ENCODE measurements at regions not wholly inside any gene's neighbourhood (a gene's known extent, or its start where the extent isn't known, plus 50 kb on each side); places are given as distances from the start of the nearest gene placed in this dataset.

DNA sequence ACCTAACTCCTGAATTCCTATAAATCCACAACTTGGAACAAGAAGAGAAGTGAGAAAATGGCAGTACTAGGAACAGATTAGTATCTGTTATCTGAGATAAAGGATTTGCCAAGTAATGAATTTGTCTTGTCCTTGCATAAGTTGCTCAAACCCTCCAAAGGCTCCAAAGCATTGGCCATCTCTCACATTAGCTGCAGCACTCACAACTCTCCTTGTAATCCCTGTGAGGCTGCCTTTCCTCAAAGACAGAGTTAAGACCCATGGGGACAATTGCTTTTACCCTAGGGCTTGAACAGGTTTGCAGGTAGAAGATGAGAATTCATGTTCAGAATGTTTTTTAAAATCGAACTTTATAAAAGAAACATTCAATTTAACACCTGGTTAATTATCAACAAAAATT is 1702.2 kb downstream of the EFNB2 start:
- no peak overlapping the region for H3K23ac ChIP-seq (ENCODE audit: low read depth, low read length, poor library complexity)
- no peak overlapping the region for H2AFZ ChIP-seq (ENCODE audit: low read length)
- H3K27ac ChIP-seq (replicated peaks; ENCODE audit: low read length), result no peak overlapping the region
- no peak overlapping the region for H3K14ac ChIP-seq (ENCODE audit: low read length)
- no peaks in the 10 kb centered on the region for H3K36me3 ChIP-seq (replicated peaks in 1 of 2; ENCODE audit: control insufficient read depth in 2 of 2, insufficient read depth in 2 of 2, low read length in 2 of 2)
- H3K27me3 ChIP-seq (ENCODE audit: control insufficient read depth in 3 of 3, insufficient read depth in 3 of 3, low read depth in 1 of 3, low read length in 3 of 3), result no peaks in the 10 kb centered on the region
- H3K9ac ChIP-seq (ENCODE audit: low read depth, low read length, poor library complexity), result no peak overlapping the region
- no peak overlapping the region for H2BK15ac ChIP-seq (ENCODE audit: low read length)
- DNase-seq (ENCODE audit: low spot score), result no peak
- no CpG with 5 or more reads among the region's 1 CpG for WGBS, 2 donors (ENCODE audit: extremely low coverage in 2 of 2, insufficient read length in 2 of 2, insufficient replicate concordance in 1 of 2)
- H2BK120ac ChIP-seq (ENCODE audit: low read depth, low read length), result no peak overlapping the region
- no peaks in the 10 kb centered on the region for H3K9me3 ChIP-seq (replicated peaks in 1 of 2; ENCODE audit: control insufficient read depth in 2 of 2, insufficient read depth in 1 of 2, low read depth in 1 of 2, low read length in 2 of 2)
- H2BK5ac ChIP-seq (ENCODE audit: low read length), result no peak overlapping the region
- no peak overlapping the region for H4K8ac ChIP-seq (ENCODE audit: low read depth, low read length)
- H3K4me2 ChIP-seq (ENCODE audit: insufficient read depth, low read length, poor library complexity, severe bottlenecking), result no peak overlapping the region
- no peaks in the 10 kb centered on the region for H3K79me1 ChIP-seq (ENCODE audit: low read depth, low read length)
- H2BK12ac ChIP-seq (ENCODE audit: low read length), result no peak overlapping the region
- no peak overlapping the region for H3K4ac ChIP-seq (ENCODE audit: low read length)
- no peak overlapping the region for H3K18ac ChIP-seq (ENCODE audit: low read length)
- no peak overlapping the region for H4K91ac ChIP-seq (ENCODE audit: low read depth, low read length, poor library complexity)
- H3K4me3 ChIP-seq (ENCODE audit: low read length in 2 of 2), result no peak overlapping the region
- peaks cover 0 to 1% of the 10 kb centered on the region in 2 donors for H3K4me1 ChIP-seq (ENCODE audit: control insufficient read depth in 2 of 2, insufficient read depth in 1 of 2, low read depth in 1 of 2, low read length in 2 of 2)
- H2AK5ac ChIP-seq (ENCODE audit: low read depth, low read length), result no peak overlapping the region

DNA sequence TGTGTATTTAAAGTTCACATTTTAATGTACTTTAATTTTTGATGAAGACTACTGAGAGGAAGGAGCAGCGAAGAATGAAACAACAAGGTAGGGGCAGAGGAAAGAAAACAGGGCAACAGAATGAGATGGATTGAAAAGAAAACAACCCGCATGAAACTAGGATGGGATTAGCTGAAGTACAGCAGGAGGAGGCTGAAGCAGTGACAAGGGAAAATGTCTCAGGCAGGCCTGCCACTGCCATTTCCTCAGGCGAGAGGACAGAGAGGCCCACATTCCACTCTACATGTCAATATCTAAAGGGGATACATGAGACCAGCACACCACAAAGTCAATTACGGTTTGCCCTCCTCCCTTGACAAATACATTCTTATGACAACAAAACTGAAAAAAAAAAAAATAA is 1703.2 kb downstream of the EFNB2 start:
- H3K14ac ChIP-seq (ENCODE audit: low read length), result no peak overlapping the region
- peak overlapping the region; percentile 19 for H3K18ac ChIP-seq (ENCODE audit: low read length)
- H2AK5ac ChIP-seq (ENCODE audit: low read depth, low read length), result no peak overlapping the region
- no peak overlapping the region for H2BK15ac ChIP-seq (ENCODE audit: low read length)
- H2BK120ac ChIP-seq (ENCODE audit: low read depth, low read length), result no peak overlapping the region
- H3K4ac ChIP-seq (ENCODE audit: low read length), result no peak overlapping the region
- no peak overlapping the region for H3K9ac ChIP-seq (ENCODE audit: low read depth, low read length, poor library complexity)
- WGBS, 2 donors (ENCODE audit: extremely low coverage in 2 of 2, insufficient read length in 2 of 2, insufficient replicate concordance in 1 of 2), result no CpG with 5 or more reads among the region's 4 CpGs
- H2AFZ ChIP-seq (ENCODE audit: low read length), result peak overlapping the region; percentile 63
- no peak overlapping the region for H4K91ac ChIP-seq (ENCODE audit: low read depth, low read length, poor library complexity)
- no peak overlapping the region for H4K8ac ChIP-seq (ENCODE audit: low read depth, low read length)
- no peaks in the 10 kb centered on the region for H3K79me1 ChIP-seq (ENCODE audit: low read depth, low read length)
- no peak overlapping the region for H3K23ac ChIP-seq (ENCODE audit: low read depth, low read length, poor library complexity)
- no peak overlapping the region for H3K4me2 ChIP-seq (ENCODE audit: insufficient read depth, low read length, poor library complexity, severe bottlenecking)
- no peaks in the 10 kb centered on the region for H3K36me3 ChIP-seq (replicated peaks in 1 of 2; ENCODE audit: control insufficient read depth in 2 of 2, insufficient read depth in 2 of 2, low read length in 2 of 2)
- no peak overlapping the region for H2BK5ac ChIP-seq (ENCODE audit: low read length)
- H3K27ac ChIP-seq (replicated peaks; ENCODE audit: low read length), result no peak overlapping the region
- H3K27me3 ChIP-seq (ENCODE audit: control insufficient read depth in 3 of 3, insufficient read depth in 3 of 3, low read depth in 1 of 3, low read length in 3 of 3), result peaks cover 0 to 2% (median 0%) of the 10 kb centered on the region in 3 experiments
- no peak overlapping the region for H3K4me3 ChIP-seq (ENCODE audit: low read length in 2 of 2)
- peaks cover 0 to 1% of the 10 kb centered on the region in 2 donors for H3K4me1 ChIP-seq (ENCODE audit: control insufficient read depth in 2 of 2, insufficient read depth in 1 of 2, low read depth in 1 of 2, low read length in 2 of 2)
- no peak for DNase-seq (ENCODE audit: low spot score)
- no peaks in the 10 kb centered on the region for H3K9me3 ChIP-seq (replicated peaks in 1 of 2; ENCODE audit: control insufficient read depth in 2 of 2, insufficient read depth in 1 of 2, low read depth in 1 of 2, low read length in 2 of 2)
- no peak overlapping the region for H2BK12ac ChIP-seq (ENCODE audit: low read length)

DNA sequence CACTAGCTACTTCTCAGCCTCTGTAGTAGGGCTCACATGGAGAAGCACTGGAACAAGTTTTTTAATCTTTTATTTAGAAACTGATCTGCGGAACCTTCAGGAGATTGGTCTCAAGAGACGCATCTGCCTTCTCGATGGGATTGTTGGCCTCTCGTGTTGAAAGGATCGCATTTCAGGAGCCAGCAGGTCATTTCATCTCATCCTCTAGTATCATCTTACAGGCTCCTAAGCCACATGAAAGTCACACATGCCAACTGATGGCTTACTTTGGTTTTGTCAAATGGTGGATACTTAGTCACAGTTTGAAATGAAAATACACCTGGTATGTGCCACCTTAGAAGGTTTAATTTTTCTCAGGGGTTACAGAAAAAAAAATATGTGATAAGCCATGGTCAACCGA is 1703.6 kb downstream of the EFNB2 start:
- Histone ChIP-seq H3K27ac (replicated peaks; ENCODE audit: low read length) (no peak overlapping the region), H3K14ac (ENCODE audit: low read length) (no peak overlapping the region), H2BK5ac (ENCODE audit: low read length) (no peak overlapping the region), H2AFZ (ENCODE audit: low read length) (peak overlapping the region; percentile 63), H4K8ac (ENCODE audit: low read depth, low read length) (no peak overlapping the region), H3K4me3 (ENCODE audit: low read length in 2 of 2) (no peak overlapping the region), H3K9ac (ENCODE audit: low read depth, low read length, poor library complexity) (no peak overlapping the region), H3K18ac (ENCODE audit: low read length) (no peak overlapping the region), H2BK15ac (ENCODE audit: low read length) (no peak overlapping the region), H3K23ac (ENCODE audit: low read depth, low read length, poor library complexity) (no peak overlapping the region), H3K4me1 (ENCODE audit: control insufficient read depth in 2 of 2, insufficient read depth in 1 of 2, low read depth in 1 of 2, low read length in 2 of 2) (peaks cover 0 to 1% of the 10 kb centered on the region in 2 donors), H3K4ac (ENCODE audit: low read length) (no peak overlapping the region), H3K36me3 (replicated peaks in 1 of 2; ENCODE audit: control insufficient read depth in 2 of 2, insufficient read depth in 2 of 2, low read length in 2 of 2) (no peaks in the 10 kb centered on the region), H2BK120ac (ENCODE audit: low read depth, low read length) (no peak overlapping the region), H3K9me3 (replicated peaks in 1 of 2; ENCODE audit: control insufficient read depth in 2 of 2, insufficient read depth in 1 of 2, low read depth in 1 of 2, low read length in 2 of 2) (no peaks in the 10 kb centered on the region), H4K91ac (ENCODE audit: low read depth, low read length, poor library complexity) (no peak overlapping the region), H2BK12ac (ENCODE audit: low read length) (no peak overlapping the region), H3K79me1 (ENCODE audit: low read depth, low read length) (no peaks in the 10 kb centered on the region), H3K27me3 (ENCODE audit: control insufficient read depth in 3 of 3, insufficient read depth in 3 of 3, low read depth in 1 of 3, low read length in 3 of 3) (peaks cover 0 to 2% (median 0%) of the 10 kb centered on the region in 3 experiments), H2AK5ac (ENCODE audit: low read depth, low read length) (no peak overlapping the region), H3K4me2 (ENCODE audit: insufficient read depth, low read length, poor library complexity, severe bottlenecking) (no peak overlapping the region)
- no peak for DNase-seq (ENCODE audit: low spot score)
- no CpG with 5 or more reads among the region's 6 CpGs for WGBS, 2 donors (ENCODE audit: extremely low coverage in 2 of 2, insufficient read length in 2 of 2, insufficient replicate concordance in 1 of 2)

DNA sequence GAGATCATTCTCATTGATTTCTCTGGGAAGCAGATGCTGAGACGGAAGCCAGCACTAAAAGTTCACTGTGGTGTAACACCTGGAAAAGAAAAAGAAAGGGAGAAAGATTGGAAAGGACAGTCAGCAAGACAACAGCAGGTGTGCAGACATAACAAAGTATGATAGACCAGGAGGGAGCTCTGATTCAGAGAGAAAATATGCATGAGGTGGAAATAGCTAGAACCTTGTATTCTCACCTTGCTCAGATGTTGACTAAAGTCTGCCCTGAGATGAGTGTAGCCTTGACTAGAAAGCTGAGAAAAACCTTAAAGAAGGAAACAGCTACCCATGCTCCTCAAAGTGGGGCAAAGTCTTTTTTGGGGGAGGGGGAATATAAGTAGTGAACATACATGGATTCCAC is 1711.8 kb downstream of the EFNB2 start:
- Histone ChIP-seq H3K23ac (ENCODE audit: low read depth, low read length, poor library complexity) (no peak overlapping the region), H3K79me1 (ENCODE audit: low read depth, low read length) (no peaks in the 10 kb centered on the region), H2BK12ac (ENCODE audit: low read length) (no peak overlapping the region), H3K27ac (replicated peaks; ENCODE audit: low read length) (no peak overlapping the region), H3K9me3 (replicated peaks in 1 of 2; ENCODE audit: control insufficient read depth in 2 of 2, insufficient read depth in 1 of 2, low read depth in 1 of 2, low read length in 2 of 2) (no peaks in the 10 kb centered on the region), H4K91ac (ENCODE audit: low read depth, low read length, poor library complexity) (no peak overlapping the region), H3K36me3 (replicated peaks in 1 of 2; ENCODE audit: control insufficient read depth in 2 of 2, insufficient read depth in 2 of 2, low read length in 2 of 2) (no peaks in the 10 kb centered on the region), H3K4me2 (ENCODE audit: insufficient read depth, low read length, poor library complexity, severe bottlenecking) (no peak overlapping the region), H2BK15ac (ENCODE audit: low read length) (no peak overlapping the region), H3K18ac (ENCODE audit: low read length) (no peak overlapping the region), H2AFZ (ENCODE audit: low read length) (no peak overlapping the region), H3K4ac (ENCODE audit: low read length) (no peak overlapping the region), H3K14ac (ENCODE audit: low read length) (no peak overlapping the region), H4K8ac (ENCODE audit: low read depth, low read length) (no peak overlapping the region), H3K4me3 (ENCODE audit: low read length in 2 of 2) (no peak overlapping the region), H2BK5ac (ENCODE audit: low read length) (no peak overlapping the region), H3K9ac (ENCODE audit: low read depth, low read length, poor library complexity) (no peak overlapping the region), H3K27me3 (ENCODE audit: control insufficient read depth in 3 of 3, insufficient read depth in 3 of 3, low read depth in 1 of 3, low read length in 3 of 3) (peaks cover 0 to 2% (median 0%) of the 10 kb centered on the region in 3 experiments), H2BK120ac (ENCODE audit: low read depth, low read length) (no peak overlapping the region), H3K4me1 (ENCODE audit: control insufficient read depth in 2 of 2, insufficient read depth in 1 of 2, low read depth in 1 of 2, low read length in 2 of 2) (no peaks in the 10 kb centered on the region), H2AK5ac (ENCODE audit: low read depth, low read length) (no peak overlapping the region)
- no peak for DNase-seq (ENCODE audit: low spot score)
- no CpG with 5 or more reads among the region's 1 CpG for WGBS, 2 donors (ENCODE audit: extremely low coverage in 2 of 2, insufficient read length in 2 of 2, insufficient replicate concordance in 1 of 2)

Measured in neuronal stem cell (in vitro differentiated cells).